Fibroblast of skin of abdomen (primary cell): ENCODE measurements at regions not wholly inside any gene's neighbourhood (a gene's known extent, or its start where the extent isn't known, plus 50 kb on each side); places are given as distances from the start of the nearest gene placed in this dataset.

Experiments
- DNase-seq: peaks from one replicate; pipeline ENCODE4 v3.0.0-alpha.2; 2013

DNA sequence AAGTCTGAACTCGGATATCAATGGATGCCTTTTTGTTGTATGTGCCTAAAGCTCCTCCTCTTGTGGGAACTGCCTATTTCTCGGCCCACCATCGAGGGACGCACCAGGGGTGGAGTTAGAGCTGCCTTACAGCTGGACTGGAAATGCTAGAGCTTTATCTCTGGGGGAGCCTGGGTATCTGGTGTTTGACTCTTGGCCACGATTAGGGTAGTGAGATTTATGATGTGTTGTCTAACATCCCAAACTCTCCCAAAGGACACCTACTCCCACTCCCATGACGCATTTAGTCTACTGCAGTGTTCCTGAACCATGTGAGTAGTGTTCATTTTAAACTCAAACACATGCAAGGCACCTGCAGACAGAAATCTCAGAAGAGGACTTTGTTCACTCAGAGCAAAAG lies 594.8 kb downstream of the METTL4 start:
- peak; percentile 2 for DNase-seq

DNA sequence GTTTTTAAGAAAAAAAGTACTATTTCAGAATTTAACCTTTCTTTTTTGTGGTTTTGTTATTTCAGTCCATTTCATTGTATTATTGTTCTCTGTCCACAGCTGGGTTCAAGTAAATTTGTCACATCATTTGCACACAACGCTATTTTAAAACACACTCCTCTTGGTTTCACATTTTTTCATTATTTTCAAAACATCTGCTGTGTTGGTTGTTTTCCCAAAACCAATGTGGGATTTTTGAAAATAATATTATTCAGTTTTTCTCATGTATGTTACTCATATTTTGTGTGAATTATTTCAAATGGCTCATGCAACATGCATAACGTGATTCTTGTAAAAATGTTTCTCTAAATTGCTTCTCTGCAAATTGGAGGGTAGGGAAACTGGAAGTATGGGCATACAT lies 589.2 kb downstream of the METTL4 start:
- DNase-seq, result no peak

DNA sequence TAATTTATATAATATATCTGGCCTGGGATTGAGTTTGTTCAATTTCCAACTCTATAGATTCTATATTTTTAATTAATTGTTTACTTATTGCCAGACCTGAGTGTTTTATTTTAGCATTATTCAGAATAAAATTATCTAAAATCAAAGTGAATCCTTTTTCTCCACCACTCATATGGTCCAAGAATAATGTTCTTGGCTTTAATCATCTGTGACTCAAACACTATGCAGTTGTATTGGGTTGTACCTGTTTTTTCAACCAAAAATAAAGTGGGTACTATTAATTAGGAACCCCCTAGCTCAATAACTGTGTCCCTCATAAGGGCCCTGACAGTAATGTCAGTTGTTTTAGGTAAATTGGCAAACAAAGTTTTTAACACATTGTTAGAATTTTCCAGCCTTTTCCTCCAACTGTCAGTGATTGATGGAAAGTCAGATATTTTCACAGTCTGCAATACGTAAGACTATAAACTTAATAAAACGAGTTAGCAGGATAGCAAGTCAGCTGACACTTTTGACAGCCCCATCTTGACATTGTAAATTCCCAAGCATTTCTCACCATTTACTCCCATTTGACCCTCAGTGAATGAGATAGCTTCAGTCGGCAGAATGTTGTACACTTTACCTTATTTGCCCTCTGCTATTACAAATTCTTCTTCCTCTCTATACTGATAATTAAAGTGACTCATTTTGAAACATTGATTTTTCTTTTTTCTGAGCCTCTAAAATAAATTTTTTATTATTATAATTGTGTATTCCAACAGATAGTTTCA lies 587.4 kb downstream of the METTL4 start:
- no peak for DNase-seq

DNA sequence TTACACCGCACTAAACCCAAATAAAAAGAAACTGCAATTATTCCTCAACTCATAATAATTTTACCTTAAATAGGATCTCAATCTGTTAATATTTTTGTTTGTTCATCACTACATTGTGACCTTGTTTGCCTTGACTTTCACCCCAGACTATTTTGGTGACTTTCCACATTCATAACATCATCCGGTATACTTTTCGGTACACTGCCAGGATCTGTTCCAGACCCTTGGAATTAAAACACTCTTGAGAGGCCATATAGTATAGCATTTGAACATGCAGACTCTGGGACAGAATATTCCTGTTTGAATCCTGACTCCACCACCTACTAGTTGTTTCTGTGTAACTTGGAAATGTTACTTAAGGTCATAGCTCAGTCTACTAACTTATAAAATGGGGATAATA lies 577.4 kb downstream of the METTL4 start:
- DNase-seq, result no peak

DNA sequence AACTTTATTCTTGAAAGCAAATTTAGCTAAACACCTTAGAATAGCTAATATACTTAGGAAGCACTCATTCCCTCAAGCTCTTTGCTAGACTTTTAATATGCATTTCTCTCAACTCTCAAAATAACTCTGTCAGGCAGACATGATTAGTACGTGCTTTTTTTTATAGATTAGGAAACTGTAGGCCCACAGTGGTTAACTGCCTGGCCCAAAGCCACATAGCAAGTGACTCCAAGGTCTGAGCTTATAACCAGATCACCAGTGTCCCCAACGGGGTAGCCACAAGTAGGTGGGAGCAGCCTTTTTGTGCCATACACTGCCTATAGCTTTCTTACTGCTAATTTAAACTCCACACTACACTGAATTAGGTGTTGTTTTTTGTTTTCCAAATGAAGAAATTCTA lies 576.8 kb downstream of the METTL4 start:
- no peak for DNase-seq

DNA sequence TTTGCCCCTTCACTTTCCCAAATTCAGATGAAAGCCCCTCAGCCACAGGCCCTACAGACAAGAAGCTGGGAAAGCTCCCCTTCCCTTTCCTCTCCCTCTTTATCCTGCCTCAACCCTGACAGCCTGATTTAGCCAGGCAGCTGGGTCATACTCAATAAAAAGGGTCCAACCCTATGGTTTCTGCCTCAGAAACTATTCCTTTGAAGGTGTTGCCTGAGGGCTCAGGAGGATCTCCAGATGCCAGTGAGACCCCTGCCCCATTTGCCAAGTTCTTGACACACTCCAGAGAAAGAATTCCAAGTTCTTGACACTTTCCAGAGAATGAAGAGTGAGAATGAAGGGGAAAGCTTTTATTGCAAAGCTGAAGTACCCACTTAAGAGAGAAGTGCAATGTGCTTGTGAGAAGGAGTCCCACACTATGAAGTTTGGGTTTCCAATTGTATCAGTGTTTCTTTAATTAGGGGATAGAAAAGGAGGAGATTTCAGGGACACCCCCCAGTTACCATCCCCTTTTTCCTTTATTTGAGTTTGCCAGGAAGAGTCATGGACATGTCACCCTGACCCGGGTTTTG lies 576.2 kb downstream of the METTL4 start:
- no peak for DNase-seq

DNA sequence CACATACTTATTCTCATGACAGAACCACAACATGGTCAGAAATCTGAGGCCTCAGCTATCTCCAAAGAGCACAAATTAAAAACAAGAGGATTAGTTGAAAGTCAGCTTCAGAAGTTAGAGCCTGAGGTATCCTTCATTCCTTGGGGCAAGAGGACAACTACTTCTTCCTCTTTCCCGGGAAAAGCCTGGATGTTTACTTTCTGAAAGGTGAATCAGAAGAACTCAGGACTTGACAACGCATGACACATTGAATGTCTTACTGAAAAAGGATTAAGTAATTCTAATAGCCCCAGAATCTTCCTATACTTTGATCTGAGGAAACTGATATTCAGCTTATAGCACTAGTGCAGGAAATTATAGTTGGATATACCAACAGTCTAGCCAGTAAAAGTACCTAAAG lies 573.2 kb downstream of the METTL4 start:
- no peak for DNase-seq

DNA sequence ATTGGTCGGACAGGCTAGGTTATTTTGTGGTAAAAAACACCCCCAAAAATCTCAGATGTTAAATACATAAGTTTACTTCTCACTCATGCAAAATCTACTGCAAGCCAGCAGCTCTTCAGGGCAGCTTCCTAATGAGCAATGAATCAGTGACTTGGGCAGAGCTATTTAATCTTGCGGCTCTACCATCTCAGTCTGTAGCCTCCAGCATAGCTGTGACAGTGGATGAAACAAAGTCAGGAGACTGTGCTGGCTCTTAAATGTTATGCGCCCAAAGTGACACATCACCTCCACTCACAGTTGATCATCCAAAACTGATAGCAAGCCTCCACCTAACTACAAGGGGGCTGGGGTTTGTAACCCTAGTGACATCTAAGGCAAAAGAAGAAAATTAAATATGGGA lies 571.9 kb downstream of the METTL4 start:
- DNase-seq, result no peak

DNA sequence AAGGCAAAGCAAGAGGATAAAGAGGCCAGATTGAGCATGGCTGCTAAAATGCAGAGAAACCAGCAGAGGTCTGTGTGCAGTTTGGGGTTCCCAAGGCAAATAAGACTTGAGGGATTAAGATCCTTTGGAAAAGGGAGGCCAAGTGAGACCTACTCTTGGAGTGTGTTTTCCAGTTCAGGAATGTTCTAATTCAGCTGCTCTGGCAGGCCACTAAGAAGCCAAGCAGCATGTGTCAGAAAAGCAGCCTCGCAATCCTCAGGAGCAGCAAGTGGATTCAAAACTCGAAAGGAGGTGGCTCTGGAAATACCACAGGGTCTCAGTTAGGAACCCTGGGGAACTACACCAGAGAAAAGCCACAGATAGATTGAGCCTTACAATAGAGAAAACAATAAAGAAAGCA lies 569.2 kb downstream of the METTL4 start:
- peak; percentile 1 for DNase-seq

DNA sequence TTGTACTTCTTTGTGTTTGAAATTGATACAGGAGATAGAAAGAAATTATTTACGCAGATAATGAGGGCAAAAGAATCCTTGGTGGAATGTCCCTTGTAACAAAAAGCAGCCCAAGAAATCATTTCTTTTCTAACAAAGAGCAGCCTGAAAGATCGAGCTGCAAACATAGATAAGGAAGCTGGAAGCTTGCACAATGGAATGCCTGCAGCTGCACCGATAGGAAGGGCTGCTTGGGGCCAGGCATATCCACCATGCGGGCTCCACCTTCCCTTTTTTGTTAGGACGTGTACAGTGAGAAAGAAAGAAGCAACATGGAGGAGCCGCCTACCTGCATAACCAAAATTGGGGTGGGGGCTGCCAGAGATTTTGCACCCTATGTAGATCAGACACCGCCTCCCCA lies 568.7 kb downstream of the METTL4 start:
- DNase-seq, result no peak

DNA sequence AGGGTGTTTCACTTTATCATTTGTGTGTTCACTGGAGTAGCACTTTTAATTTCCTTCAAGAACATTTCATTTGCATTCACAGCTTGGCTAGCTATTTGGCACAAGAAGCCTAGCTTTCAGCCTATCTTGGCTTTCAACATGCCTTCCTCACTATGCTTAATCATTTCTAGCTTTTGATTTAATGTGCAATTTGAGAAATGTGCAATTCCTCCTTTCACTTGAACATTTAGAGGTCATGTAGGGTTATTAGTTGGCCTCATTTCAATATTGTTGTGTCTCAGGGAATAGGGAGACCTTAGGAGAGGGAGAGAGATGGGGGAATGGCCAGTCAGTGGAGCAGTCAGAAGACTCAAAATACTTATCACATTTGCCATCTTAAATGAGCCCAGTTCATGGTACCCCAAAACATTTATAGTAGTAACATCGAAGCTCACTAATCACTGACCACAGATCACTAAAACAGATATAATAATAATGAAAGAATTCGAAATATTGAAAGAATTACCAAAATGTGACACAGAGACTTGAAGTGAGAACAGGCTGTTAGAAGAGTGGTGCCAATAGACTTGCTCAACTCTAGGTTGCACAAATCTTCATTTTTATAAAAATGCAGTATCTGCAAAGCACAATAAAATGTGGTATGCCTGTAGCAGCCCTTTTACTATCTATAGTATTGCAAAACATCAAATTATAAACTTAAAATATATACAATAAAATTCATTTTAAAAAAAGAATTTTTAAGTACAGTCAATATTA lies 561.2 kb downstream of the METTL4 start:
- peak; percentile 8 for DNase-seq

DNA sequence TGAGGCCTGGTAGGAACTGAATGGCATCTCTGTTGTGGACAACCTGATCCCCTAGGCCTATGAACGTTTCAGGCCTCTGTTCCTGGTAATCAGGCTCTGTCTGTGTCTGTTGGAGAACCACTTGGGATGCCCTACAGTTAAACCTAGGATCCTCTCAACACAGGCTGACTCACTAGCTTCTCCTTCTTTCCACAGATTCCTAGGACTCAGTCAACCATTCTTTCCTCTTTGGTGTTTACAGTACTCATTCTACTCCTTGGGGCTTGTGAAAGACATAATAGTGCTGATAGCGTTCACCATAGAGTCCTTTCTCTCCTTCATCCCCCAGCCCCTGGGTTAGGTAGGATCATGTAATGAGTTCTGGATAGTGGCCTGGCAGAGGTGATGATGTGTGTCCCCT lies 544.3 kb downstream of the METTL4 start:
- no peak for DNase-seq

DNA sequence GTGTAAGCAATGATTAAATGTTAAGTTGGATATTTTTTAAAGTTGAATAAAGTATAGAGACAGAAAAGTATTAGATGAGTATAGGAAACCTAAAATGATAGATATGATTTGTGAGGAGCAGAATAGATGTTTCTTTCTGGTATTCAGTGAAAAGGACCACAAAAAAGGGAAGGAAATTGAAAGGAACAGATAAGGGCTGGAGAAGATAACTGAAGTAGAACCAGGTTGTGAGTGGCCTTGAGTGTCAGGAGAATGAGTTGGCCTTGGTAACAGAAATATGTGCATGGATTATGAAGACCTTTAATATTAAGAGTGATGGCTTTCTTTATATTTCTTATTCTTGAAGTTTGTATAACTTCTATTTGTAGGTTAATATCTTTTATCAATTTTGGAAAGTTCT lies 543.5 kb downstream of the METTL4 start:
- DNase-seq, result no peak

DNA sequence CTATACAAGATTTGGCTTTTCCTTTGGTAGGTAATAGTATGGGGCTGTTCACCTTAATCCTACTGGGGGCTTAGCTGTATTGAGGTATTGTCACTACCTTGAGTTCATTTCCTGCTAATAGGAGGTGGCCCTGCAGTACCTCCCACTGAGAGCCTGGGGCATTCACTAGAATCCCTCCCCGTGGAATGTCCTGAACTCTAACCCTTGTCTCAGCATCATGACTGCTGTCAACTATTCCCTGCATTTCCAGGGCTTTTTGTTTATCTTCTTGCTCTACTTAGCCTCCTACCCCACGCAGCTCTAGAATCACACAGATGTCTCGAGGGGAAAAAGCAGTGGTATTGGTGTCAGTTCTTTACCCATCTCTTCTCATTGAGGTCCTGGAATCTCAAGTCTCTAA lies 542.3 kb downstream of the METTL4 start:
- DNase-seq, result no peak

DNA sequence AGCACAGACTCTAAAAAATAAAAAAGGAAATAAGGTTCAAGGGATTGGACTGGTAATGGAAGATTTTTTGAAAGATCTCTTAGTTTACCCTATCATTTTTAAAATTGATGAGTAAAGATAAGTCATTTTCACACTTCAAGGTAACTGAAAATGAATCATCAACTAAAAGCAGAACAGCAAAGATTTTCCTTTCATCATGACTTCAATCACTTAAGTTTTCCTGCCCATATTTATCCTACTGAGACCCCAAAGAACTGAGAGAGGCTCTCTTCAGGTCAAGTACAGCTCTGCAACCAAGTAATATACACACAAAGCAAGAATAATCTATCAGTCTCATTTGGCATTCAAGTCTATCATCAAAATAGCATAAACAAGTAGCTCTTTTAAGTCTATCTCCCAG lies 540.7 kb downstream of the METTL4 start:
- DNase-seq, result no peak

DNA sequence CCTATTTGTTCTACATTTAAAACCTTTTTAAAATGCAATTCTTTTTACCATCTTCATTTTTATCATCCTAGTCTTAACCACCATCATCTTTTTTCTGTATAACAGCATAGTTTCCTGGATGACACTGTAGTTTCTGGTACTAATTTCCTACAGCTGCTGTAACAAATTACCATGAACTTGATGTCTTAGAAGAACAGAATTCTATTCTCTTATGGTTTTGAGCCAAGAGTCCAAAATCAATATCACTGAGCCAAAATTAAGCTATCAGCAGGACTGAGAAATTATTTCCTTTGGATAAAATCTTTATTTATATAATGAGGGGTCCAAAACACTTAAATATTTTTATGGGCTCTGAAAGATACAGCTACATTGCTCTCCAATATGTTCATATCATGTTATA lies 539.3 kb downstream of the METTL4 start:
- no peak for DNase-seq

DNA sequence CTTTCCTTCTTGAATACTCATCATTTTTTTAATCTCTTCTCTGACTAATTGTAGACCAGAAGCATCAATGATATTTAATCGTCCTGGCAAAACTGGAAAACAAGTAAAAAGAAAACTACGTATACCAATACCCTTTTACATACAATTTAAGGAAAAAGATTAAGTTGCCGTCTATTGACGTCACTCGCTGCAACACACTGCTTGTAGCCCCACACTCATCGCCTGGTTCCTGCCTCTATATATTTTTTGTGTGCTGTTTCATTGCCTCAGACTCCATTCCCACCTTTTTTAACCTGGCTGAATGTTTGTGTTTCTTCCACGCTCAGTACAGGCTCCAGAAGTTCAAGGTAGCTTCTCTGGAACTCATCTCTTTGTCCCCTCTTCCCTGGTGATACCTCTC lies 536.2 kb downstream of the METTL4 start:
- no peak for DNase-seq

DNA sequence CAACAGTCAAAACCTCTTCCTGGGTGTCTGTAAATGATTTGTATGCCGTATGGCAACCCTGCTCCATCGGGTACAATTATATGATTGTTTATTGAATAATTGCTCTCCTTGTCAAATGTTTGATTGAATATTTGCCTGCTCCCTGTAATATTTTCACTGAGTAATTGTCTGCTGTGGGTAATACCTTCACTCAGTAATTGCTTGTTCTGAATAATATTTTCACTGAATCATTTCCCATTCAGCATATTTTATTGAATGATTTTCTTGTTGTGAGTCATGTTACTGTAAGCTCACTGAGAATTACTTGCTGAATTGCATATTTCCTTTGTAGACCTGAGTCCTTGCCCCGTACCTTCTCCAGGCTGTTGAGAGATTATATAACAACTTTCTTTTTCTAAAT lies 535.2 kb downstream of the METTL4 start:
- DNase-seq, result peak; percentile 32

DNA sequence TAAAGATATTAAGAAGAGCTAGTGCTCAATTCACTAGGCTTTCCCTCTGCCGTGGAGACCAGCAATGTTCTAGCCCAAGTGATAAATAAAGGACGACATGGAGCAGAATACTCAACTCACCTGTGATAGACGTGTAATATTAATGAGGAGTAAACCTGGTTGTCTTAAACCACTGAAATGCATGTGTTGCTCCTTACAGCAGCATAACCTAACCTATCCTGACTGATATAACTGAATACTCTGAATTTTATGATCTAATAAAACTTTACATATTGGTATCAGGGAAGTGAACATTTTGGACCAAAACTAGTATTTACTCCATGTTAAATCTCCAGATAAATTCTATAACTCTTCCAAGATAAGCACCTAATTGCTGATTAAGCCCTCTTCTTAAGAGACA lies 531.0 kb downstream of the METTL4 start:
- no peak for DNase-seq

DNA sequence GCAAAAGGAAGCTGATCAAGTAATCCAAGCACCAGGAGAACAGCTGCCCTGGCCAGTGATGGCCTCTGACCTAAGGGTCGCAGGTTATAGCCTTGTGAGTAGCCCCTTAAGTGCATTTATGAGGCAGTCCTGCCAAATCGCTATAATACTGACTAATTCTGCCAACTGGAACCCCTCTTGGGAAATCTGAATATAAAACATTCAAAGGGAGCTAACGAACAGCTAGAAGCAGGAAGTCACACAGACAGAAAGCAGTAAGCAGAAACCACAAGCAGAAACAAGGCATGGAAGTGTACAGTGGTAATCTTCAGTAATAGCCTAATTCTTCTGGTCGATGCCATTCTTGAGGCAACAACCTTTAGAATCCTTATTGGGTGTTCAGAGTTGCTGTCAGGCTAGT lies 521.3 kb downstream of the METTL4 start:
- peak; percentile 69 for DNase-seq

DNA sequence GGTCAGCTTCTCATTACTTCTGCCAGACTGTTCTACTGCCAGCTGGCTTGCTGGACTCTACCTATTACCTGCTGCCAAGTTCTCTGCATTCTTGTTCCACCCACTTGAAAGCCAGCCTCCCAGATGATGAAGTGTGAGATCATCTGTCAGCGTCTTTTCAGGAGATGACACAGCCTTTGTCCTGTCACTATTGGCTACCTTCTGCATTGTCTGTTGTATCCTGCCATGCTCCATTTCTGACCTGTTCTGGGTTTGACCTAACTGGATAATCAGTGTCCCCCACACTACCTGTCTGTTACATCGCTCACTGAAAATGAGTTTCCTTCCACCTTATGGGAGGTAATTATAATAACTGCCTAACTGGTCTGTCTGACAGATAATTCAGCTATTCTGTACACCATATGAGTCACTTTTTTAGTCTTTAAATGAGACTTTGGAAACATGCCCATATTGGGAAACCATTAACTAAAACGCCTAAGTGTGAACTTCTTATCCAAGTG lies 520.6 kb downstream of the METTL4 start:
- peak; percentile 37 for DNase-seq

DNA sequence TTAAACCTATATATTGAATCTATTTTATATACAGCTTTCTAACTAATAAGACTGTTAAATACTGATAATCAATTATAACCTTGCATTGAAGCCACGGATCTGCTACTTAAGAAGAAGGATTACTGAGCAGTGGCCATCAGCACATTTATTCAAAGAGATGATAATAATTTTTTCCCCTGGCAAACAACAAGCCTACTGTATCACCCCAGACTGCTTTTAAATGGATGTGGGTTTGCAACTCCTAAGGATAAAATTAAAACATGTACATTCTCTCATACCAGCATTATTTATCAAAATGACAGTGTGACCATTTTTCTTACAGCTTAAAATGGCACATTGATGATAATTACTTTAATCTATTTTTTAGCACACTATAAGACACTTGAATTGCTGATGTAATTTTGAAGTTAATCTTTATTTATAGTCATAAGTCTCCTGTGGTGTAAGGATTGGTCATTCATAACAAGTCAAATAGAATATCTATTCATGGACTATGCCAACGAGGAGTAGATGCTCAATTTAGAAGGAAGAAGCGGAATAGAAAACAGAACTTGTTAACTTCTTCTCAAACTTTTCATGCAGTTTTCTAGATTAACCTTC lies 517.7 kb downstream of the METTL4 start:
- no peak for DNase-seq

DNA sequence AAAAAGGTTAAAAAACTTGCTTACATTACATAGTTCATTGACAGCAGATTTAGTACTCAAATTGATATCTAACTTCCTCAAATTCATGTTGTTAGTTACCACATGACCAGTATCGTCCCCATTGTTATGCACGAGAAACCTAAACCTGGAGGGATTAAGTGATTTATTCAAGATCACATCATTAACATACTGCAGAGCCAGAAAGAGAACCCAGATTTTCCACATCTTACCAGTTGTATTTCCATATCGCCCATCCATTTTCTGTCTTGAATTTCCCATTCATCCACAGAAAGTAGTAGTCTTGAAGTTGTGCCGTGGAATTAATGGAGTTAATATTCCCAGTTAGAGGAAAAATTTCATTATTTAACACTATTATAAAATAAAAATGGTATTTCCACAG lies 512.0 kb downstream of the METTL4 start:
- DNase-seq, result no peak
